ENCODE measurements at regions not wholly inside any gene's neighbourhood (a gene's known extent, or its start where the extent isn't known, plus 50 kb on each side); places are given as distances from the start of the nearest gene placed in this dataset.
A peak's percentile ranks its signal among the peaks of the same experiment; 100 is the strongest.

GRCh38 chr15:96538491-96538890, 208.0 kb downstream of the NR2F2 start:
- DNase-seq: no peak

GRCh38 chr15:96540283-96540682, 209.8 kb downstream of the NR2F2 start:
- no peak for DNase-seq

GRCh38 chr15:96542130-96542770, 211.8 kb downstream of the NR2F2 start:
- no peak for DNase-seq

- DNase-seq: peak; percentile 58
Observed at GRCh38 chr15:96544162-96544756, 213.8 kb downstream of the NR2F2 start.

GRCh38 chr15:96549136-96549535, 218.6 kb downstream of the NR2F2 start:
- DNase-seq: no peak

- DNase-seq: no peak
Observed at GRCh38 chr15:96551196-96551595, 220.7 kb downstream of the NR2F2 start.

GRCh38 chr15:96551722-96552121, 221.2 kb downstream of the NR2F2 start:
- DNase-seq: no peak

- no peak for DNase-seq
Observed at GRCh38 chr15:96553006-96553405, 222.5 kb downstream of the NR2F2 start.

GRCh38 chr15:96553451-96553850, 223.0 kb downstream of the NR2F2 start:
- no peak for DNase-seq

GRCh38 chr15:96553931-96554330, 223.4 kb downstream of the NR2F2 start:
- no peak for DNase-seq

GRCh38 chr15:96554541-96554940, 224.0 kb downstream of the NR2F2 start:
- no peak for DNase-seq

GRCh38 chr15:96559087-96559486, 228.6 kb downstream of the NR2F2 start:
- no peak for DNase-seq

- DNase-seq: no peak
Observed at GRCh38 chr15:96559631-96560030, 229.1 kb downstream of the NR2F2 start.

GRCh38 chr15:96560246-96560895, 229.9 kb downstream of the NR2F2 start:
- no peak for DNase-seq

GRCh38 chr15:96561593-96561992, 231.1 kb downstream of the NR2F2 start:
- DNase-seq: no peak

GRCh38 chr15:96564546-96564945, 234.0 kb downstream of the NR2F2 start:
- DNase-seq: no peak

- no peak for DNase-seq
Observed at GRCh38 chr15:96565266-96565665, 234.8 kb downstream of the NR2F2 start.

GRCh38 chr15:96574782-96575181, 244.3 kb downstream of the NR2F2 start:
- DNase-seq: no peak

GRCh38 chr15:96576596-96576995, 246.1 kb downstream of the NR2F2 start:
- no peak for DNase-seq

GRCh38 chr15:96578393-96578792, 247.9 kb downstream of the NR2F2 start:
- no peak for DNase-seq

GRCh38 chr15:96581371-96581770, 250.9 kb downstream of the NR2F2 start:
- no peak for DNase-seq

GRCh38 chr15:96582473-96582872, 252.0 kb downstream of the NR2F2 start:
- DNase-seq: no peak

- DNase-seq: no peak
Observed at GRCh38 chr15:96583671-96584070, 253.2 kb downstream of the NR2F2 start.

Data from islet precursor cell (in vitro differentiated cells).